Peyer's patch (tissue), 4 donors: ENCODE measurements at regions not wholly inside any gene's neighbourhood (a gene's known extent, or its start where the extent isn't known, plus 50 kb on each side); places are given as distances from the start of the nearest gene placed in this dataset.

Experiments used
- DNase-seq, 3 donors: peaks; one replicate each; pipeline ENCODE4 v3.0.0-alpha.2; 2017 to 2019
- H3K27ac ChIP-seq, 4 donors: fragments of 200-600 bp; sonication (generic); one replicate each; pipeline ENCODE4 v1.5.1; 2016 to 2019
- H3K27me3 ChIP-seq, 2 donors: fragments of 200-600 bp; sonication (generic); one replicate each; pipeline ENCODE4 v1.5.1; 2019
- H3K36me3 ChIP-seq, 3 donors: fragments of 200-600 bp; sonication (generic); one replicate each; pipeline ENCODE4 v1.5.1; 2016 to 2019
- H3K4me1 ChIP-seq, 4 donors: fragments of 200-600 bp; sonication (generic); one replicate each; pipeline ENCODE4 v1.5.1; 2016 to 2019
- H3K4me3 ChIP-seq, 4 donors: fragments of 200-600 bp; sonication (generic); 1 replicate in 3 of 4; 2 replicates in 1 of 4; pipeline ENCODE4 v1.5.1; 2016 to 2019; ENCODE audit warnings: mild to moderate bottlenecking in 1 of 4
- H3K9me3 ChIP-seq, 4 donors: fragments of 200-600 bp; sonication (generic); one replicate each; pipeline ENCODE4 v1.5.1; 2016 to 2019; ENCODE audit warnings: mild to moderate bottlenecking in 1 of 4
- POLR2A ChIP-seq, 2 donors: fragments of 450-650 bp; IDR thresholded peaks; one replicate each; pipeline ENCODE4 v1.5.1; 2017; ENCODE audit warnings: antibody characterized with exemption in 2 of 2, mild to moderate bottlenecking in 2 of 2, moderate library complexity in 2 of 2
- TF ChIP-seq, protein P1 (sequence below), 6 experiments: fragments of 450-650 bp in 4 of 6; fragments of 200-600 bp in 2 of 6; sonication (generic) in 1 of 6; IDR thresholded peaks; one replicate each; pipeline ENCODE4 v1.5.1; 2017 to 2019; ENCODE audit warnings: antibody characterized with exemption in 6 of 6, mild to moderate bottlenecking in 3 of 6, moderate library complexity in 1 of 6

DNA sequence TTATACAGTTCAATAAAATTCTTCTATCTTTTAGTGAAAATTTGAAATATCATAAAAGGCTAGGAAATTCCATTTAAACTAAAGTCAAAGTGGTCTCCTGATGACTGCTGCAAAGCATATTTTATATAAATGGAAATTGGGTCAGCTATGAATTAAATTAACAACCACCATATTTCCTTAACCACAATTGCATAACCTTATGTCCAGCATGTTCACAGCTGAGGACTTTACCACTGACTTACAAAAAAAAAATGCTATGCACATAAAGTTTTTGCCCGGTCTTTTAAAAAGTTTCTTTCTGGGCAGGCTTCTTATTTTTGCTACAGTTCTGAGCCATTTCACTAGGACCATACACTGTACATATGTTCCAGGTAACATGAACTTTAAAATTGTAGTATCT is 208.6 kb upstream of the RGMB start:
- H3K4me1 ChIP-seq: no peaks in the 10 kb centered on the region
- no peaks in the 10 kb centered on the region for H3K27me3 ChIP-seq
- no peak for TF ChIP-seq POLR2A (IDR thresholded peaks at IDR 0.05)
- TF ChIP-seq, protein P1, sequence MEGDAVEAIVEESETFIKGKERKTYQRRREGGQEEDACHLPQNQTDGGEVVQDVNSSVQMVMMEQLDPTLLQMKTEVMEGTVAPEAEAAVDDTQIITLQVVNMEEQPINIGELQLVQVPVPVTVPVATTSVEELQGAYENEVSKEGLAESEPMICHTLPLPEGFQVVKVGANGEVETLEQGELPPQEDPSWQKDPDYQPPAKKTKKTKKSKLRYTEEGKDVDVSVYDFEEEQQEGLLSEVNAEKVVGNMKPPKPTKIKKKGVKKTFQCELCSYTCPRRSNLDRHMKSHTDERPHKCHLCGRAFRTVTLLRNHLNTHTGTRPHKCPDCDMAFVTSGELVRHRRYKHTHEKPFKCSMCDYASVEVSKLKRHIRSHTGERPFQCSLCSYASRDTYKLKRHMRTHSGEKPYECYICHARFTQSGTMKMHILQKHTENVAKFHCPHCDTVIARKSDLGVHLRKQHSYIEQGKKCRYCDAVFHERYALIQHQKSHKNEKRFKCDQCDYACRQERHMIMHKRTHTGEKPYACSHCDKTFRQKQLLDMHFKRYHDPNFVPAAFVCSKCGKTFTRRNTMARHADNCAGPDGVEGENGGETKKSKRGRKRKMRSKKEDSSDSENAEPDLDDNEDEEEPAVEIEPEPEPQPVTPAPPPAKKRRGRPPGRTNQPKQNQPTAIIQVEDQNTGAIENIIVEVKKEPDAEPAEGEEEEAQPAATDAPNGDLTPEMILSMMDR (IDR thresholded peaks at IDR 0.05): no peak
- no peak overlapping the region for H3K4me3 ChIP-seq
- H3K27ac ChIP-seq: no peak overlapping the region
- no peak for DNase-seq
- H3K9me3 ChIP-seq: no peaks in the 10 kb centered on the region
- H3K36me3 ChIP-seq: no peaks in the 10 kb centered on the region

DNA sequence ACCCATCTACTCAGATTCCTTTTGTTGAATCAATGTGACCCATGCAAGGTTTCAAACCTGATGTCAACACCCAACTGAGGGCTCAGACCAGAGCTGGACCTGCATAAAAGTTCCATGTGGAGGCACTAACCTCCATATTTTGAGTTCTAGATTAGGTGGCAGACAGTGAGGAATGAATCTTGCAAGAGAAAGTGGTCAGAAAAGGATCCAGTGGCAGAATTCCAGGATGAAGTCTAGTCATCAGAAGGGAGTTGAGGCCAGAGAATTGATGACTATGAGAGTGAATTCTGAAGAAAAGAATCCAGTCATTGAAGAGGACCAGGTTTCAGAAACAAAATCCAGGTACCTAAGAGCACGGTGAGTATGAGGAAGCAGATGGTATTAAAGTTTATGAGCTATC is 205.1 kb upstream of the RGMB start:
- no peak for DNase-seq
- H3K36me3 ChIP-seq: no peaks in the 10 kb centered on the region
- H3K9me3 ChIP-seq: no peaks in the 10 kb centered on the region
- H3K4me1 ChIP-seq: no peaks in the 10 kb centered on the region
- no peak overlapping the region for H3K4me3 ChIP-seq
- TF ChIP-seq, protein P1 (IDR thresholded peaks at IDR 0.05): no peak
- TF ChIP-seq POLR2A (IDR thresholded peaks at IDR 0.05): no peak
- H3K27me3 ChIP-seq: no peaks in the 10 kb centered on the region
- no peak overlapping the region for H3K27ac ChIP-seq

DNA sequence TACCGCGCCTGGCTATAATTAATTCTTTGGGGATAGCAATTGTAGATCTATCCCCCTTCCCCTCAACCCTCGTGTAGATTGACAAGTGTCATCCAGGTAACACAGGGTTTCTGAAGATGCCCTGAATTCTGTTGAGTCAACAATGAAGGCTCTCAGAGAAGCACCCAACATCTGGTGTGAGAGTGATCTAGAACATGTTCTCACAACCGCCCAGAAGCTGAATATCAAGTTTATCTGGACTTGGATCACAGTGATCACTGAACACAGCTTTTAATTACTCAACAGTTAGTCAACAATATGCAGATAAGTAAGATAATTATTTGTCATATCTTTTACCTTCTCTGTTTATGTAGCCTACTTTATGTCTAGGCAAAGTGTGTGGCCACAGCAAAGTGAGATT is 204.2 kb upstream of the RGMB start:
- Histone ChIP-seq H3K4me1 (no peaks in the 10 kb centered on the region), H3K4me3 (no peak overlapping the region), H3K27me3 (no peaks in the 10 kb centered on the region), H3K36me3 (no peaks in the 10 kb centered on the region), H3K27ac (no peak overlapping the region), H3K9me3 (no peaks in the 10 kb centered on the region)
- no peak for DNase-seq
- TF ChIP-seq, protein P1 (IDR thresholded peaks at IDR 0.05): no peak
- no peak for TF ChIP-seq POLR2A (IDR thresholded peaks at IDR 0.05)

DNA sequence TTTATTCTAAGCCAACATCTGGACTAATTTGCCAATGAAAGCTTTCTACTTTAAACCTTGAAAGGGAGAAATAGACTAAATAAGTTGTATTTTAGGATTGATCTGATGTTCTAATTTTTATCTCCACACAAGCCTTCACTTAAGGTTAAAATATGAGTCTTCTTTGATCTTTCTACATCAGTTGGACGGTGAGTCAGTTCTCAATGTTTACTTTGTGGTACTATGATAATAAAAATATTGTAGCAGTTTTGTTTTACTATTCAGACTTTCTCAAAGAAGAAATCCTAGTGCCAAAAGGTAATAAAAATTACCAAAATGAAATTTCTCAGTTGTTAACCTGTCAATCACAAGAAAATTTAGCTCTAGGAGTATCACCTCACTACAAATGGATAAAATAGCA is 203.5 kb upstream of the RGMB start:
- Histone ChIP-seq H3K4me3 (no peak overlapping the region), H3K27ac (no peak overlapping the region)
- TF ChIP-seq POLR2A (IDR thresholded peaks at IDR 0.05): no peak
- TF ChIP-seq, protein P1 (IDR thresholded peaks at IDR 0.05): no peak

DNA sequence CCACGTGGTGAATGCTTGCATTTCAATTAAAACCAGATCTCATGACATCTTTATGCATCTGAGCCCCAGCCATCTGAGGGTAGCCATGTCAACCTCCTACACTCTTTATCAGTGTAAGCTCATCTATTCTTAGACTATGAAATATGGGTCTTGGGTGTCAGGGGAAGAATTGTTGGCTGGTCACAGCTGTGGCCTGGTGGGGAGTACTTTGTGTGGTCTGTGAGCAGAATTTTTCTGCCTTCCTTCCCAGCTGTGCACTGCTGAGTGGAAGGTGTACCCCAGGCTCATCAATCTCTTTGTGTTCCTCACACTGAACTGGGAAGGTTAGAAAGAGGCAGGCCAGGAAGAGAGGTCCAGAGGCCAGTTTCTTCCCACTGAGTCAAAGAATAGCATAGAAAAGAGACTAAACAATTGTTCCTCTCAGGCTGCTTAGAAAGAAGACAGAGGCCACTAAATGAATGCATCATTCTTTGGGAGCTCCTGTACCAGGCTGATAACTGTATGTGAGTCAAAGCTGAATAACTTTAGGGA is 202.7 kb upstream of the RGMB start:
- Histone ChIP-seq H3K27me3 (no peaks in the 10 kb centered on the region), H3K36me3 (no peaks in the 10 kb centered on the region), H3K4me1 (no peaks in the 10 kb centered on the region), H3K27ac (no peak overlapping the region), H3K9me3 (no peaks in the 10 kb centered on the region), H3K4me3 (no peak overlapping the region)
- no peak for DNase-seq
- no peak for TF ChIP-seq POLR2A (IDR thresholded peaks at IDR 0.05)
- TF ChIP-seq, protein P1 (IDR thresholded peaks at IDR 0.05): no peak

More for the DNA sequence above, 203.5 kb upstream of the RGMB start:
- Histone ChIP-seq H3K9me3 (no peaks in the 10 kb centered on the region), H3K27me3 (no peaks in the 10 kb centered on the region), H3K4me1 (no peaks in the 10 kb centered on the region), H3K36me3 (no peaks in the 10 kb centered on the region)
- no peak for DNase-seq

GRCh38 chr5:98573834-98574320 is 199.6 kb upstream of the RGMB start:
- Histone ChIP-seq H3K9me3 (no peaks in the 10 kb centered on the region), H3K36me3 (no peaks in the 10 kb centered on the region), H3K4me1 (no peaks in the 10 kb centered on the region), H3K27me3 (no peaks in the 10 kb centered on the region), H3K27ac (no peak overlapping the region), H3K4me3 (no peak overlapping the region)
- TF ChIP-seq POLR2A (IDR thresholded peaks at IDR 0.05): no peak
- TF ChIP-seq, protein P1 (IDR thresholded peaks at IDR 0.05): no peak
- DNase-seq: no peak
